K562 (cell line): ENCODE measurements at regions not wholly inside any gene's neighbourhood (a gene's known extent, or its start where the extent isn't known, plus 50 kb on each side); places are given as distances from the start of the nearest gene placed in this dataset.

Experiments
- ATAC-seq: fragments of 200-7000 bp; cut with Tn5 transposase; 3 replicates; pipeline ENCODE4 v1.9.1; 2020; ENCODE audit warnings: moderate library complexity
- BruUV-seq: library from RNA; stranded (reverse); fragments of 400-500 nt; replicated peaks from 2 replicates; lab custom pipeline; 2021; lab: Mats Ljungman, UMichigan
- CTCF ChIA-PET: fragments of 300-600 bp; formaldehyde crosslinking; extraction: SDS; loops from one replicate; lab custom pipeline; 2021; ENCODE audit warnings: low intra/inter-chr PET ratio; lab: Yijun Ruan, JAX
- POLR2A ChIA-PET: fragments of 300-600, 350-650 bp; sonication (Branson Sonifier 250); formaldehyde crosslinking; extraction: SDS; loops from one replicate; lab custom pipeline; 2021; ENCODE audit warnings: antibody characterized with exemption, inconsistent platforms; lab: Yijun Ruan, JAX
- DNase-seq, 4 experiments: peaks; one replicate each; pipeline versions ENCODE4 v3.0.0 to v3.0.0-alpha.2; 2011 to 2018; ENCODE audit warnings: low spot score in 3 of 4, mixed read lengths in 3 of 4; ENCODE audit errors: extremely low read depth in 1 of 4
- FAIRE-seq: peaks from 2 replicates; lab custom pipeline; 2011; peaks lifted over from hg19 to GRCh38; lab: Jason Lieb, UNC
- H2AFZ ChIP-seq: 2 replicates; pipeline ENCODE4 v1.6.0; 2011; ENCODE audit warnings: low read depth, low read length, control low read depth, inconsistent platforms
- H3K27ac ChIP-seq: fragments of 200-600 bp; 3 replicates; pipeline ENCODE4 v1.8.0; 2011; ENCODE audit warnings: low read depth, mild to moderate bottlenecking, control low read depth, inconsistent platforms, low read length, moderate library complexity, mixed read lengths; ENCODE audit errors: extremely low read depth
- H3K27me3 ChIP-seq, 2 experiments: fragments of 300-600 bp in 1 of 2; 2 replicates in 1 of 2; 3 replicates in 1 of 2; pipeline versions ENCODE4 v1.6.0 to v1.8.0; 2011; ENCODE audit warnings: inconsistent platforms in 2 of 2, low read length in 2 of 2, mild to moderate bottlenecking in 1 of 2, mixed read lengths in 1 of 2, moderate library complexity in 1 of 2; ENCODE audit not compliant: control insufficient read depth in 2 of 2, insufficient read depth in 2 of 2
- H3K36me3 ChIP-seq: fragments of 300-600 bp; 3 replicates; pipeline ENCODE4 v1.8.0; 2011; ENCODE audit warnings: mild to moderate bottlenecking, low read length, inconsistent platforms; ENCODE audit not compliant: control insufficient read depth, insufficient read depth
- H3K4me1 ChIP-seq, 2 experiments: fragments of 200-600 bp in 1 of 2; replicated peaks in 1 of 2; 2 replicates in 1 of 2; 3 replicates in 1 of 2; pipeline versions ENCODE4 v1.5.1 to v1.8.0; 2011; ENCODE audit warnings: inconsistent platforms in 2 of 2, low read length in 2 of 2, mild to moderate bottlenecking in 1 of 2, mixed read lengths in 1 of 2, moderate library complexity in 1 of 2; ENCODE audit not compliant: control insufficient read depth in 2 of 2, insufficient read depth in 2 of 2
- H3K4me2 ChIP-seq: 2 replicates; pipeline ENCODE4 v1.6.1; 2011; ENCODE audit warnings: low read length, control low read depth, inconsistent platforms, mixed read lengths; ENCODE audit not compliant: insufficient read depth
- H3K4me3 ChIP-seq: fragments of 200-600 bp; sonication (generic), shearing (Covaris generic); 2 replicates; pipeline ENCODE4 v1.5.1; 2016; ENCODE audit warnings: control low read depth, inconsistent platforms
- H3K79me2 ChIP-seq: fragments of 200-600 bp; 3 replicates; pipeline ENCODE4 v1.8.0; 2011; ENCODE audit warnings: low read length, inconsistent platforms; ENCODE audit not compliant: control insufficient read depth, insufficient read depth
- H3K9ac ChIP-seq, 2 experiments: 2 replicates each; pipeline versions ENCODE4 v1.6.0 to v1.6.1; 2011; ENCODE audit warnings: low read depth in 2 of 2, low read length in 2 of 2, control low read depth in 1 of 2, inconsistent platforms in 1 of 2, mild to moderate bottlenecking in 1 of 2, mixed read lengths in 1 of 2; ENCODE audit not compliant: insufficient read depth in 1 of 2
- H3K9me1 ChIP-seq: one replicate; pipeline ENCODE4 v1.6.0; 2011; ENCODE audit warnings: inconsistent platforms, mild to moderate bottlenecking, low read length, moderate library complexity; ENCODE audit not compliant: control insufficient read depth, insufficient read depth
- H3K9me3 ChIP-seq: replicated peaks from 2 replicates; pipeline ENCODE4 v1.5.1; 2011; ENCODE audit warnings: low read depth, low read length, inconsistent platforms; ENCODE audit not compliant: control insufficient read depth, insufficient read depth
- H4K20me1 ChIP-seq: replicated peaks from 2 replicates; pipeline ENCODE4 v1.6.1; 2011; ENCODE audit warnings: low read length, inconsistent platforms, mixed read lengths; ENCODE audit not compliant: control insufficient read depth, insufficient read depth
- BRF2 ChIP-seq: IDR thresholded peaks from 3 replicates; pipeline ENCODE4 v1.6.1; 2011; ENCODE audit warnings: borderline replicate concordance, mild to moderate bottlenecking; ENCODE audit not compliant: insufficient read length, insufficient read depth
- SMAD1 ChIP-seq: fragments of 150-350 bp; IDR thresholded peaks from 2 replicates; pipeline ENCODE4 v1.6.1; 2014; ENCODE audit warnings: low read length, low read depth; ENCODE audit not compliant: partially characterized antibody
- TCF3 ChIP-seq: sonication (generic); formaldehyde crosslinking; IDR thresholded peaks from 2 replicates; pipeline ENCODE4 v1.4.0; 2020; ENCODE audit warnings: mild to moderate bottlenecking, missing genetic modification reagents
- WGBS: fragments of 100-300 bp; shearing (Covaris generic); methylation state at CpG from one replicate; pipeline ENCODE4 v1.1.6; 2016; ENCODE audit warnings: low coverage, mixed read lengths; ENCODE audit not compliant: insufficient coverage; ENCODE audit errors: missing lambda C conversion rate; 5-methylcytosine and 5-hydroxymethylcytosine counted together
- in situ Hi-C: fragments of 300-500 bp; cut with MboI; formaldehyde crosslinking; loops from 4 replicates; pipeline ENCODE4 v1.15.0; 2018; ENCODE audit warnings: inconsistent platforms, mixed read lengths
- intact Hi-C: fragments of 100-400 bp; cut with micrococcal nuclease; formaldehyde crosslinking; loops from 2 replicates; pipeline ENCODE4 v1.14.2; 2022

GRCh38 chr4:57291911-57292310 lies 181.7 kb upstream of the IGFBP7 start:
- H3K36me3 ChIP-seq = no peaks in the 10 kb centered on the region
- DNase-seq = no peak
- ATAC-seq = no peak
- no peaks in the 10 kb centered on the region for H4K20me1 ChIP-seq
- TF ChIP-seq TCF3 (CRISPR knock-in tag) = no peak
- TF ChIP-seq SMAD1 = no peak
- no peak for TF ChIP-seq BRF2
- POLR2A ChIA-PET = no interaction called here
- CTCF ChIA-PET = no interaction called here
- no peak for FAIRE-seq
- 0% methylated on average over 3 of the region's 3 CpGs for WGBS
- H3K4me2 ChIP-seq = no peak overlapping the region
- intact Hi-C loops = no loop called here
- H3K9me3 ChIP-seq = no peaks in the 10 kb centered on the region
- in situ Hi-C loops = no loop called here
- H3K79me2 ChIP-seq = no peaks in the 10 kb centered on the region
- H3K27ac ChIP-seq = no peak overlapping the region
- no TSS peak for BruUV-seq
- H3K27me3 ChIP-seq = no peaks in the 10 kb centered on the region
- no peaks in the 10 kb centered on the region for H3K4me1 ChIP-seq
- no peaks in the 10 kb centered on the region for H3K9me1 ChIP-seq
- no peak overlapping the region for H3K9ac ChIP-seq
- no peak overlapping the region for H3K4me3 ChIP-seq
- no peak overlapping the region for H2AFZ ChIP-seq
